A673 (cell line): ENCODE measurements at regions not wholly inside any gene's neighbourhood (a gene's known extent, or its start where the extent isn't known, plus 50 kb on each side); places are given as distances from the start of the nearest gene placed in this dataset.

ENCODE experiments used
- BruUV-seq: library from RNA; stranded (reverse); fragments of 400-500 nt; replicated peaks from 2 replicates; lab custom pipeline; 2021; lab: Mats Ljungman, UMichigan
- CTCF ChIA-PET: fragments of 300-600 bp; sonication (Branson Sonifier 250); formaldehyde crosslinking; loops from one replicate; lab custom pipeline; 2022; ENCODE audit warnings: antibody characterized with exemption; lab: Charles Lee
- POLR2A ChIA-PET: fragments of 300-600 bp; sonication (Branson Sonifier 250); formaldehyde crosslinking; loops from one replicate; lab custom pipeline; 2022; ENCODE audit warnings: antibody characterized with exemption; ENCODE audit not compliant: low non-redundant PET; lab: Charles Lee
- DNase-seq: peaks from one replicate; pipeline ENCODE4 v3.0.0-alpha.2; 2015; ENCODE audit warnings: low spot score
- H3K27ac ChIP-seq: fragments of 200-600 bp; sonication (generic); 2 replicates; pipeline ENCODE4 v1.5.1; 2016; ENCODE audit warnings: mixed run types, low read depth, mild to moderate bottlenecking, mixed read lengths, antibody characterized with exemption, low read length; ENCODE audit not compliant: poor library complexity, severe bottlenecking
- H3K27me3 ChIP-seq: fragments of 200-600 bp; sonication (generic); replicated peaks from 2 replicates; pipeline ENCODE4 v1.6.1; 2017; ENCODE audit warnings: mixed run types, low read depth, mild to moderate bottlenecking, mixed read lengths, antibody characterized with exemption, low read length; ENCODE audit not compliant: insufficient read depth, poor library complexity
- H3K36me3 ChIP-seq: fragments of 200-600 bp; sonication (generic); 2 replicates; pipeline ENCODE4 v1.6.1; 2016; ENCODE audit warnings: mixed run types, mild to moderate bottlenecking, mixed read lengths, antibody characterized with exemption, low read length; ENCODE audit not compliant: insufficient read depth, poor library complexity, severe bottlenecking
- H3K4me1 ChIP-seq: fragments of 200-600 bp; sonication (generic); 2 replicates; pipeline ENCODE4 v1.6.1; 2017; ENCODE audit warnings: mixed run types, mild to moderate bottlenecking, mixed read lengths, antibody characterized with exemption, low read length; ENCODE audit not compliant: insufficient read depth, poor library complexity, severe bottlenecking
- H3K4me3 ChIP-seq: fragments of 200-600 bp; sonication (generic); 2 replicates; pipeline ENCODE4 v1.5.1; 2016; ENCODE audit warnings: low read depth, mixed run types, mild to moderate bottlenecking, mixed read lengths, low read length; ENCODE audit not compliant: poor library complexity, severe bottlenecking
- H3K9me3 ChIP-seq: fragments of 200-600 bp; sonication (generic); 2 replicates; pipeline ENCODE4 v1.6.1; 2016; ENCODE audit warnings: mixed run types, low read depth, mild to moderate bottlenecking, mixed read lengths, antibody characterized with exemption, low read length; ENCODE audit not compliant: poor library complexity, severe bottlenecking
- EZH2 ChIP-seq: fragments of 200-600 bp; sonication (generic); IDR thresholded peaks from 2 replicates; pipeline ENCODE4 v1.6.1; 2017; ENCODE audit warnings: borderline replicate concordance, low read depth, mild to moderate bottlenecking, mixed read lengths, antibody characterized with exemption, low read length; ENCODE audit not compliant: poor library complexity, severe bottlenecking
- intact Hi-C: fragments of 100-400 bp; cut with micrococcal nuclease; formaldehyde crosslinking; loops from one replicate; pipeline ENCODE4 v1.10.0; 2022; ENCODE audit not compliant: unreplicated experiment
- TF ChIP-seq, protein P1 (sequence below): fragments of 300-800, 200-600 bp; sonication (generic); conservative IDR thresholded peaks from 2 replicates; pipeline ENCODE4 v1.5.1; 2017; ENCODE audit warnings: low read depth, mild to moderate bottlenecking, antibody characterized with exemption, low read length, moderate library complexity, mixed read lengths

DNA sequence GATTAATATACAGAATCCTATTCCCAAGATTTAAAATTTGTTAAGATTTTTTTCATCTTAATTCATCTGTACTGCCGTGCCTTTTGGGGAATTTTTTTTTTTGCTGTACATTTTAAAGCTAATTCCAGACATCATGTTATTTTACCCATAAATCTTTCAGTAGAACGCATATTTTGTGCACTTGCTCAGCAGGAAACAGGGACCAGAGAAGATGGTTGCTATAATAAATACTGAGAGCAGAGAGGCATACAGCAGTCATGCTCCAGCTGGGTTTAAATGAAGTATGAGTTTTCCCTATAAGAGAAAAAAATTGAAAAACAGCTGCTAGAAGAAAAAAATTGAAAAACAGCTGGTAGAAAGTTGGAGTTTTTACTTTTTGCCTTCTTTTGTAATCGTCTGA lies 196.9 kb upstream of the PUM3 start:
- DNase-seq, result no peak
- H3K4me3 ChIP-seq, result no peak overlapping the region
- no peaks in the 10 kb centered on the region for H3K27me3 ChIP-seq
- H3K36me3 ChIP-seq, result no peaks in the 10 kb centered on the region
- H3K4me1 ChIP-seq, result no peaks in the 10 kb centered on the region
- ChIA-PET POLR2A (no interaction called here), CTCF (interaction anchor here (0.9 kb wide), 1 partner anchor 17 kb away, joined by 3 read pairs; no protein-coding TSS in a partner anchor)
- intact Hi-C loops, result no loop called here
- no peaks in the 10 kb centered on the region for H3K9me3 ChIP-seq
- no peak overlapping the region for H3K27ac ChIP-seq
- TF ChIP-seq EZH2, result no peak
- TF ChIP-seq, protein P1, sequence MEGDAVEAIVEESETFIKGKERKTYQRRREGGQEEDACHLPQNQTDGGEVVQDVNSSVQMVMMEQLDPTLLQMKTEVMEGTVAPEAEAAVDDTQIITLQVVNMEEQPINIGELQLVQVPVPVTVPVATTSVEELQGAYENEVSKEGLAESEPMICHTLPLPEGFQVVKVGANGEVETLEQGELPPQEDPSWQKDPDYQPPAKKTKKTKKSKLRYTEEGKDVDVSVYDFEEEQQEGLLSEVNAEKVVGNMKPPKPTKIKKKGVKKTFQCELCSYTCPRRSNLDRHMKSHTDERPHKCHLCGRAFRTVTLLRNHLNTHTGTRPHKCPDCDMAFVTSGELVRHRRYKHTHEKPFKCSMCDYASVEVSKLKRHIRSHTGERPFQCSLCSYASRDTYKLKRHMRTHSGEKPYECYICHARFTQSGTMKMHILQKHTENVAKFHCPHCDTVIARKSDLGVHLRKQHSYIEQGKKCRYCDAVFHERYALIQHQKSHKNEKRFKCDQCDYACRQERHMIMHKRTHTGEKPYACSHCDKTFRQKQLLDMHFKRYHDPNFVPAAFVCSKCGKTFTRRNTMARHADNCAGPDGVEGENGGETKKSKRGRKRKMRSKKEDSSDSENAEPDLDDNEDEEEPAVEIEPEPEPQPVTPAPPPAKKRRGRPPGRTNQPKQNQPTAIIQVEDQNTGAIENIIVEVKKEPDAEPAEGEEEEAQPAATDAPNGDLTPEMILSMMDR, result no peak
- BruUV-seq, result no TSS peak

DNA sequence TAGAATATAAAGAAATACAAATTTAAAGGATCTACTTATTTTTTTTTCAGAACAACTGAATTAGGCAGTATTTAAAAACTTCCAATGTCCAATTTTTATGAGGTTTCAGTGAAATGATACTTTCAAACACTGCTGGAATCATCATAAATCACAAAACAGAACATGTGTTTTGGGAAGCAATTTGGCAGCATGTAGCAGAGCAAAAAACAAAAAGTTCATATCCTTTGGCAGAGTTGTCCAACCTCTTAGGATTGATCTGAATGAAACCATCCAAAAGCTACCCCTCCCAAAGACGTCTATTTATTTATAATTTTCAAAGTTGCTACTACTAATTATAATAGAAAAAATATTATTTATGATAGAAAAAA lies 192.4 kb upstream of the PUM3 start:
- BruUV-seq, result no TSS peak
- H3K27ac ChIP-seq, result no peak overlapping the region
- no peak for DNase-seq
- no peaks in the 10 kb centered on the region for H3K4me1 ChIP-seq
- no peaks in the 10 kb centered on the region for H3K36me3 ChIP-seq
- TF ChIP-seq EZH2, result no peak
- TF ChIP-seq, protein P1, result no peak
- H3K9me3 ChIP-seq, result no peaks in the 10 kb centered on the region
- intact Hi-C loops, result loop anchor here (2.0 kb wide), 1 partner anchor 42 kb away; no protein-coding TSS in a partner anchor
- ChIA-PET CTCF (no interaction called here), POLR2A (no interaction called here)
- H3K4me3 ChIP-seq, result no peak overlapping the region
- no peaks in the 10 kb centered on the region for H3K27me3 ChIP-seq

DNA sequence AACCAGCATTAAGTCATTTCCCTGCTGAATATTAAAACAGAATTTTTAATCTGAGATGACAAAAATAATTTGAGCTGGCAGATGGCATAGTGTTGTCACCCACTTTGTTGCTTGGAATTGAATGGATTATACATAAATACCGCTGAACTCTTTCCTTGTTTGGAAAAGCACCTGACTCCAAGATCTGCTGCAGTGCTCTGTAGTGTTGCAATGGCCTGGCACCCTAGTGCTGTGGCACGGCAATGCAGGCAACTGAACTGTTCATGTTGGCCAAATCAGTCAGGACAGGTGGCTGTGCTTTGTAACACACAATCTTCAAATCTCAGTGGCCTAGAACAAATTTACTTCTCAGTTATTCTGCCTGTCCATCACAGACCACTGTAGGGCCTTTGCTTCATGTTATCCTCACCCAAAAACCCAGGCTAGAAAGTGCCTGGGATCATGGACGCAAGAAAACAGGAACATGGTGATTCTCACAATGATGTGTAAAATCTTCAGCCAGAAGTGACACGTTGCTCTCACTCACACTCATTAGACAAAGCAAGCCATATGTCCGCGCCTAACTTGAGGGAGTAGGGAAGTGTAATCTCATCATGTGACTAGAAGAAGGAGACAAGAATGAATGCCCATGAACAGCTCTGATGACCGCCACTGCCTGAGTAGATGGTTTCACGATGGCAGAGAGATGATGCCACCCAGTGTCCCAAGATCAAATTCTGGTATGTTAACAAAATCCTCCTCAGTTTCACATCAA lies 191.9 kb upstream of the PUM3 start:
- DNase-seq, result no peak
- Histone ChIP-seq H3K9me3 (no peaks in the 10 kb centered on the region), H3K36me3 (no peaks in the 10 kb centered on the region), H3K4me3 (no peak overlapping the region), H3K27ac (no peak overlapping the region), H3K27me3 (no peaks in the 10 kb centered on the region), H3K4me1 (no peaks in the 10 kb centered on the region)
- TF ChIP-seq EZH2, result no peak
- TF ChIP-seq, protein P1, result no peak
- no TSS peak for BruUV-seq
- intact Hi-C loops, result loop anchor here (2.0 kb wide), 1 partner anchor 41 kb away; no protein-coding TSS in a partner anchor
- ChIA-PET POLR2A (no interaction called here), CTCF (no interaction called here)
